Kidney glomerular epithelial cell (primary cell): ENCODE measurements at regions not wholly inside any gene's neighbourhood (a gene's known extent, or its start where the extent isn't known, plus 50 kb on each side); places are given as distances from the start of the nearest gene placed in this dataset.
"Not testable (repeated sequence)": the region's sequence is repeated elsewhere in the genome, so short reads cannot be mapped to it uniquely, and the experiment has no call there.

ENCODE experiments used
- DNase-seq: peaks from one replicate; lab custom pipeline; 2025; lab: John Stamatoyannopoulos, UW

GRCh38 chr17:51435171-51435552 is 174.8 kb downstream of the UTP18 start:
- DNase-seq = no peak

GRCh38 chr17:51435641-51436091 is 175.3 kb downstream of the UTP18 start:
- DNase-seq = no peak

GRCh38 chr17:51439395-51440229 is 179.3 kb downstream of the UTP18 start:
- peak; percentile 52 for DNase-seq

GRCh38 chr17:51441431-51441830 is 181.1 kb downstream of the UTP18 start:
- no peak for DNase-seq

- no peak for DNase-seq
These were observed 181.9 kb downstream of the UTP18 start for GRCh38 chr17:51442088-51442865.

GRCh38 chr17:51443646-51444045 is 183.3 kb downstream of the UTP18 start:
- no peak for DNase-seq

- DNase-seq = no peak
These were observed 185.6 kb downstream of the UTP18 start for GRCh38 chr17:51445946-51446345.

- no peak for DNase-seq
These were observed 194.2 kb downstream of the UTP18 start for GRCh38 chr17:51454456-51454978.

GRCh38 chr17:51455211-51455610 is 194.9 kb downstream of the UTP18 start:
- no peak for DNase-seq

- no peak for DNase-seq
These were observed 195.6 kb downstream of the UTP18 start for GRCh38 chr17:51455931-51456330.

GRCh38 chr17:51456942-51457341 is 196.6 kb downstream of the UTP18 start:
- no peak for DNase-seq

GRCh38 chr17:51461578-51462004 is 201.2 kb downstream of the UTP18 start:
- no peak for DNase-seq

- no peak for DNase-seq
These were observed 203.0 kb downstream of the UTP18 start for GRCh38 chr17:51463353-51463752.

GRCh38 chr17:51467336-51467735 is 207.0 kb downstream of the UTP18 start:
- DNase-seq = no peak

- no peak for DNase-seq
These were observed 212.4 kb downstream of the UTP18 start for GRCh38 chr17:51472670-51473205.

GRCh38 chr17:51474764-51475163 is 214.4 kb downstream of the UTP18 start:
- DNase-seq = no peak

- DNase-seq = no peak
These were observed 215.4 kb downstream of the UTP18 start for GRCh38 chr17:51475730-51476129.

GRCh38 chr17:51479303-51479702 is 219.0 kb downstream of the UTP18 start:
- no peak for DNase-seq

GRCh38 chr17:51481370-51481769 is 221.0 kb downstream of the UTP18 start:
- DNase-seq = no peak

GRCh38 chr17:51482248-51482647 is 221.9 kb downstream of the UTP18 start:
- DNase-seq = not testable (repeated sequence)

- no peak for DNase-seq
These were observed 225.7 kb downstream of the UTP18 start for GRCh38 chr17:51486091-51486490.

- no peak for DNase-seq
These were observed 226.7 kb downstream of the UTP18 start for GRCh38 chr17:51486885-51487520.
